HK-2 (cell line): ENCODE measurements at regions not wholly inside any gene's neighbourhood (a gene's known extent, or its start where the extent isn't known, plus 50 kb on each side); places are given as distances from the start of the nearest gene placed in this dataset.

Source experiments
- DNase-seq: peaks from one replicate; pipeline ENCODE4 v3.0.0-alpha.2; 2018; ENCODE audit not compliant: unreplicated experiment

DNA sequence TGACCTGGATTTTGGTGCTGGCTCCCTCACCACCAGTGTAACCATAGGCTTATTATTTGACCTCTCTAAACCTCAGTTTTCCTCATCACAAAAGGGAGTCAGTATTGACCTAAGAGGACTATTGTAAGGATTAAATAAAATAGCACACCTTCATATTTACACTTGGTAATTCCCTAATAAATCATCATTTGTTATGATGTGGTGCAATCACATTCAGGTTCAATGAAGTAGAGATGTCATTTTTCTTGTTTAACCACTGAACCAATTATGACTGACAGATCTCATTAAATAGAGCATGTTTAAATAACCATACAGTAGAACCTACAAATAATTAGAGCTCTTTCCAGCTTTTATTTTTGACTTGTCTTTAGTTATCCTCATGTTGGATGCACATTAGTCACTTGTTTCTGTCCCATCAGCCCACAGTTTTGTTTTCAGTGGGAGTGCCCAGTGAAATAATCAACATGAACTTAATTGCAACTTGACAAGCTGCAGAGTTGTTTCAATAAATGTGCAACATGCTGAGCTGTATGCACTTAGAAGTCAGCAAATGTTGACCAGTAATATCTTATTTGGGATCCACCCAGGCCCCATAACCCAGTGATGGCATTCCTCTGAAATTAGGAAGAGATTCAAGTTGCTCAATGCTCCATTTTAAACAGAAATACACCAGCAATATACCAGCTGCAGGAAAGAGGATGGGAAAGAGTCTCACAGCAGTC, 451.7 kb upstream of the MARCKS start:
- no peak for DNase-seq

DNA sequence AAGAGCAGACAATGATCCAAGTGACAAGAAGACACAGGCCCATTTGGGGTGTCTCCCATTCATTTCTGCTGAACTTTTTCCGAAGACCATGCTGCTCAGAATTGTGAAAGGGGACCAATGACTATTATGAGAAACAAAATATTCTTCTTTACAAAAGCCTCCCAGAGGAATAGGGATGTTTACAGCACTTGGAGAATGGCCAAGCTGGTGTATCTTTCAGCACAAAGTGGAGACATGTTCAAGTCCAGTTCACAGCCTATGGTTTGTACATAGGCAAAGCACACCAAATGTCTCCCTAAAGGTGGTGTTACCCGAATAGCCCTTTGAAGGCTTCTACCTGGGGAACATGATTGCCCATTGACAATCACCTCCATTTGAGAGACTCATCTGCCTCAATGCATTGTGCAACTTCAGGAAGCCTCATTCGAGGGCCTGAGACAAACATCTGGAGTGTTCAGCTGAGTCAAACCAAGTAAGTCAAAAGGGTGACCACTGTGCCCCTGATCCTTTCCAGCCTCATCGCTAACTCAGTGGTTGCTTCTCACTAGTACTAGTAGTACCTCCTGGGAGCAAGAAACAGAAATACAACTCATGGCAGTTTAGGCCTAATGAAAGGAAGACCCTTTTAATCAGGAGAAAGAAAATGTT, 451.0 kb upstream of the MARCKS start:
- no peak for DNase-seq

DNA sequence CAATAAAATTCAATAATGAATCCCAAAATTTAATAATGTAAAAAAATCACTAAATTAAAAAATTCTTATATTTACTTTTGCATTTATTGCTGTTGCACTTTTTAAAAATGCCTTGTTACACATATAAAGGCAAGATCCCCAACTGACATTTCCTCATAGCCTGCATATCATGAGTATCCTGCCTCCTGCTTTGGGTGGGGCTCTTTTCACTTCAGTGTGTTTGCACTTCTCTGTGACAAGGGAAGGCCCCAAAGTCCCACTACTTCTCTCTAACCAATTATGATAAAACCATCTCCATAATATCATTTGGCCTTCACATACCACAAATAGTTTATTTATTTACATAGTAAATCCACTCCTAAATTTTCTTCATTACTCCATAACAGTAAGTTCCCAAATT, 446.1 kb upstream of the MARCKS start:
- no peak for DNase-seq

DNA sequence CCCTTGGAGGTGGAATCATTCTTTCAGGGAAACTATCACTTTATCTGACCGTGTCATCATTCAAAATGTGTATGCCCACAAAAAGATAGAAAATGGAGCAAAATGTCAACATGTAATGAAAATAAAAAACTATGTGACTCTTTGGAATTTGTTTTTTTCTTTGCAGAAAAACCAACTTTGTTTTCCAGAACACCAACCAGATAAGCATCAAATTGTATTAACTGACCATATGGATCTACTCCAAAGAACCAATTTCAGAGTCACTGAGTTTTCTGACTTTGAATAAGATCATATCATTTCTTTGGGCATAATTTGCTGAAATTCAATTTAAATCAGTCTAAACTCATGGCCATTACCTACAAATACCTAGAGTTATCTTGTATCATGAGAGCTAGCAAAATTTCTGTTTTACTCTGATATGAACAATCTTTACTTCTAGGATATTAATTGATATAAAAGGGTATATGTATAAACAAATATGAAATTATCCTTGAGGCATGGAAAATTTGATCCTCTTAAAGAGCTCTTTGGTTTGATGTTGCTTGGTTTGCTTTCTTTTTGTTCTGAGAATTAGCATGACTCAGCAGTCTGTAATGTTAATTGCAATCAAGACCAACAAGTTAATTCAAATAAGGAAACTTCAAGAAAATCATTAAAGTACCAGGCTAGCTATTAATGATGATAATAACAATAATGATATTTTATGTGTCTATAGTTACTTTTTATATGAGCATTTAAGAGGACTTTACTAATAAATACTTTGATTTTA, 444.4 kb upstream of the MARCKS start:
- no peak for DNase-seq

DNA sequence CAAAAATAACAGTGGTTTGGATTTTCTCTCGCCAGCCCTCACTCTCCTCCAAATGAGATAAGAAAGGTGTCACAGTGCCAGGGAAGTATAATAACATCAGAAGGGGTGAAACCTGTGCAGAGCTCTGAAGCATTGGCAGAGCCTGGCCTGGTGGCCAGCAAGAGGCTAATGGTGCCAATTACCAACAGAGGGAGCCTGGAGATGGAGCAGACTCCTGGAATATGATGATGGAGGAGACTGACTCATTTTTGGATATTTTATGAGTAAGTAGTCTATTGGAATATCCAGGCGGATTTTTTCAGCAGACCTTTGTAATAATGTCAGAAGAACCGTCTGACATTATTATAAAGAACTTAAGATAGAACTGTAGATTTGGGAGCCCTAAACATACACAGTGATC, 442.6 kb upstream of the MARCKS start:
- peak; percentile 21 for DNase-seq

DNA sequence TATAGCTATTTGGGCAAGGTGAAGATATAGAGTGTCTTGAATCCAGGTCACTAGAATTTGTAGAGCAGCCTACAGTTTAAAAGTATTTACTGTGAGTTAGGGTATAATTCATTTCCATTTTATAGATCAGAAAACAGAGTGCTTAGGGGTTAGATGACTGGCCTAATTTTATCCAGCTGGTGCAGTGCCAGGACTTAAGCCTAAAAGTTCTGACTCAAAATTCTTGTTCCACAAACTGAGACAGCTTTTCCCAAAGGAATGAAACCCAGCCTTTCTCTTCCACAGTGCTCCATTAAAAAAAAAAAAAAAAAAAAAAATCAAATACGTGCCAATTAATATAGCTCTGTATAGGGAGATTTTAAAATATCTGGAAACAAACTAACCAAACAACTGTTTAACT, 441.0 kb upstream of the MARCKS start:
- no peak for DNase-seq

DNA sequence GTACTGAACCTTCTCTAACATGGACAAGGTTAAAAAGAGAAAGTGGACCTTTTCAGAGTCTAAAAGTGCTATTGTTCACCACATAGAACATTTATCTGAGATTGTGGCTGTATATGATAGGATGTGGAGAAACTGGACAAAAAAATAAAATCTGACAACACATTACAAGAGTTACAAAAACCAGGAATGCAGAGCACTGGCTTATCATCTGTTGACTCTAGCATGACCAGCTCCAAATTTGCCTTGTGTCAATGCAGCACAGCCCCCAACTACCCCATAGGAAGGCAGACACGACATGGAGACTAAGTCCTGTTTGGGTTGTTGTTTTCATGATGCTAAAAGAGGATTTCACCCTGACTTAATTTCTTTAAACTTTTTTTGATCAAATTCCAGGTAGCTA, 436.9 kb upstream of the MARCKS start:
- no peak for DNase-seq

DNA sequence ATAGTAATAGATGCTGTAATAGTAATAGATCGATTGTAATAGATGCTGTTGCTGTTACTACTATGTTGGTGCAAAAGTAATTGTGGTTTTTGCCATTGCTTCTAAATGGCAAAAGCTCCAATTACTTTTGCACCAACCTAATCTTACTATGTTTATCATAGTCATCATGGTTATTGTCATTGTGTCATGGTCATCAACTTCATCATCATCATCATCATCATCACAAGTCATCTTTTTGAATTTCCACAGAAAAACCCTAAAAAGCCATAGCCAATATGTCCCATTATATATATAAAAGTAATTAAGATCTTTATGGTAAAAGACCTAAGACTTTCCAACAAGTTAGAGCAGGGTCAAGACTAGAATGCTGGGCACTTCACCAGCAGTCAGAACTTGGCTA, 435.1 kb upstream of the MARCKS start:
- no peak for DNase-seq

DNA sequence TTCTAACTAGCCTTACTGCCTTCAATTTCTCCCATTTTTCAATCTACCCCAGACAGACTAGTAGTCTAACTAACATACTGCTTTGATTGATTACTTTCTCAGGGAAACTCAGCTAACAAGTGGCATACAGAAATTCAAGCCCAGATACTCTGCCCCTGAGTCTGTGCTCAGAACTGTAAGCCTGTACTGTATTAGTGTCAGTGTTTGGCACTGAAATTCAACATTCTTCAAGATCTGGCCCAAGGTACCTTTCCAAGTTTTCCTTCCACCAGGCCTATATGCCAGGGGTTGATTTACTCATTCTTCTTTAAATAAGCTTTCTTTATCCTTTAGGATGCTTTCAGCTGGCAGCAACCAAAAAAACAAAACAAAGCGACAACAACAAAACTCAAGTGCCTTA, 433.2 kb upstream of the MARCKS start:
- DNase-seq, result no peak

DNA sequence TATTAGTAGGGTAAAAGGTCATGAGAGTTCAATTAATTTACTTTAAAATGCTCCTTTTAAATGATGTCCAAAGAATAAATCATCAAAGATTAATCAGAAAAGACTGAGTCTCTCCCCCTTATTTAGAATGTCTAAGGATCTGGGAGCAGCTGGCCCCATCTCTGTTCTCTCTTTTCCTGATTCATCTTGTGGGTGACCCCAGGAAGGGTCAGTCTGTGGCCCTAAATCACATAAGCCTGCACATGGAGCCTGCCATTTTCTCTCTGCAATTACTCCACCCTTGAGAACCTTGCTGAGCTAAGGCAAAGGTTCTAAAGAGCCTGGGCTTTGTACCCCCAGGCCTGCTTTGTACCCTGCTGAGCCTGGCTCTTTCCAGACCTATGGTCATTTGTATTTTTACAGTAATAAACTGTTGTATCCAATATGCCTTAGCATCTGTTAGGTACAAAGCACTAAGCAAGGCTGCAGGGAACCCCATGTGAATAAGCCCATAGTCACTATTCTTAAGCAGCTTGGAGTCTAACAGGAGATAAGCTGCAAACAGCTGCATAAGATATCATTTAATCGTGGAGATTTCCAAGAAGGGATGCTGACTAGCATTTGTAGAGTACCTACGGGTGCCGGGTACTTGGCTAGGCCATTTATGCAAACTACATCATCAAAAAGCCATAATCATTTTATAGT, 431.0 kb upstream of the MARCKS start:
- DNase-seq, result no peak

DNA sequence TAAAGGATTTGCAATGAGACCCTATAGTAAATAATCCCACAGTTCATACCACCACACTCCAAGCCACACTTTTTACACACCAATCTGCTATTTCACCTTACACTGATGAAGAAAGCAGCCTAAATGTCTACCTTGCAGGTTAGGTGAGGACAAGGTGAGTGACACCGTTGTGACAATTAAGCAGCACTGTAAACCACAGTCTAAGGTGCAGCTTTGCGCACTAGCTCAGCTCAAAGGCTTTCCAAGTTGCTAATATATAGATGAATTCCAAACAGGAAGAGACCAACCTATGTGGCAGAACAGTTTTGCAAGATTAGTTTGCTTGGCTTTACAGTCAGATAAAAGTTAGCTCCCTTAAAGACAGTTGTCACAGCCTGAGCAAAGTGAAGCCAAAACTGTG, 429.5 kb upstream of the MARCKS start:
- DNase-seq, result no peak

DNA sequence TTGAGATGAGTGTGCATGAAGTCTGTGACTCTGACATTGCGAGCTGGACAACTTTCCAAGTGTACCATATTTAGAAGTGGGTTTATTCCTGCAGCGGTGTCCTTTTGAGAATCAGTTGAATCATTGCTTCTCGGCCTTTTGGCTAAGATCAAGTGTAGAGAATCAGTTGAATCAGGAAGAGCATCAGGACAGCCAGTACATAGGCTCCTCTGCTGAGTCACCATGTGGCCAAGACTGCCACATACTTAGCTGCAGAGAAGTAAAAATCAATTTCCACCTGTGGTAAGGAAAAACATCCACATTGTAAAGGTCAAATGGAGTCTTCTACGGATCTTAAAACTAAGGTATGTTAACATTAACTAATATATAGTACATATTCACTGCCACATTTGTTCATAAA, 428.4 kb upstream of the MARCKS start:
- no peak for DNase-seq

DNA sequence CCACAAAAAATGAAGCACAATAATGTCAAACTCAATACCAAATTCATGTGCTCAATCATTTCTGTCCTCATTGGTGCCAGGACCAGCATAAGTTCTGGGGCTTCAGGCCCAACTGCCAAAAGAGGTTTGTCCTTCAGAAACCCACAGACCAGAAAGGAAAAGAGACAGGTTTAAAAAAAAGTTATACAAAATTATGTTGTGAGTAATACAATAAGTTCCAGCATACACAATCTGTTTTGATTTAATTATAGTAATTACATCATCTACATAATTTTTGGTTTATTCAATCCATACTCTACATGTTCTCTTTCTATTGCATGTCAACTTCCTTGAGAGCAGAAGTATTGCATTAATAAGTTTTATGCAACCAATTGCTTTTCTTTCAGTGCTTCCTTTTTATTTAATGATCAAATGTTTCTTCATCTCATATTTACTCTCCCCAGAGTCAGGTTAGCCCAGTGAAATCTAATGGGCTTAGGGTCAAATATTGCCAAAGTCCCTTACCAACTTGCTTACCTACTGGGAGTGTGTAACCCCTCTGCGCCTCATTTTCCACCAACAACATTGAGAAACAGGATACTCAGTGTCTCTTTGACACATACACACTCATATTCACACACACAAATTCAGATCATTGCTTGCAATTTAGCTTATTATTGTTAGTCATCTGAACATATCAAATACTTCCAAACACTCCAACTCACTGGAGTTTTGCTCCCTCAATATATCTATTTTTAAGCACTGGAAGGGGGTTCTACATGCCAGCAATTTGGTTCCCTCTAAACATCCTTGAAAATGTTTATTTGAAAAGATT, 424.4 kb upstream of the MARCKS start:
- DNase-seq, result no peak

DNA sequence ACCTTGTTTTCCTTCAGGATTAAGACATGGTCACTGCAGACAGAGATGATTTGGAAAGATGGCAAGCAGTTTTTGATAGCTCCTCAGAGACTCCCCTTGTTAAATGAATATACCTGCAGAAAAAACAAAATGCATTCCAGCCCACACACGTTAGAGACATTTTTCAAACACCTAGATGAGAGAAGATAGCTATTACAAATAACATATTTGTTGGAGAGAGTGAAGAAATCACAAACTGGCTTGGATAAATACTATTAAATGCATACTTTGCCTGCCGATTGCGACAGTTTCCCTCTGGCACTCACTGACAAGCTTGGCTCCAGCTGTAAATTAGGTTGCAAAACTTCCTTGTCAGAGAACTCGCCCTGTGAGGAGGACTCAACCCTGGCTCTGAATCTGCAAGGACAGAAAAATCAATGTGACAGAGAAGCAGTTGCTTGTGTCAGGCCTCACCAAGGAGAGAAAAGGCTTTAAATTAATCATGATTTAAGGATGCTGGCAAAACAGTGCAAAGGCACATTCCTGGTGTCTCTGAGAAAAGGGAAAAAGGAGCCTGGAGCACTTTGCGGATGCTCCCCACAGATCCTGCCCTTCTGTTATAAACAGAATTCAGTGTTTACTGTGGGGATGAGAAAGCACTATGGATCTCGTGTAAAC, 423.7 kb upstream of the MARCKS start:
- DNase-seq, result no peak

DNA sequence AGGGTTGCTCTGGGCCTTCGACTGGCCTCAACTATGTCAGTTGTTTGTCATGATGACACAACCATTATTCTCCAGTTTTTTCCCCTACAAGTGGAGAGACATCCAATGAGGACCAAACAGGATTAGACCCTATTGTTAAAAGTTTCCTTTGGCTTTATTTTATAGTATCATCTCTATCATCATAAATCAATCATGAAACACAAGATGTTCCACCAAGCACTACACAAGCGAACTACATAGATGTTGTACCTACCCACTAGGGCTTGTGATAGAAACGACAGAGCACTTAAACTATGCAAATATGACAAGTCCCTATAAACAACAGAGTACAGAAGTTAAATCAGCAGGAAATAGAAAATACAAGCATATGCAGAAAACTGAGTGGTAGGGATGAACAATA, 422.5 kb upstream of the MARCKS start:
- DNase-seq, result no peak

DNA sequence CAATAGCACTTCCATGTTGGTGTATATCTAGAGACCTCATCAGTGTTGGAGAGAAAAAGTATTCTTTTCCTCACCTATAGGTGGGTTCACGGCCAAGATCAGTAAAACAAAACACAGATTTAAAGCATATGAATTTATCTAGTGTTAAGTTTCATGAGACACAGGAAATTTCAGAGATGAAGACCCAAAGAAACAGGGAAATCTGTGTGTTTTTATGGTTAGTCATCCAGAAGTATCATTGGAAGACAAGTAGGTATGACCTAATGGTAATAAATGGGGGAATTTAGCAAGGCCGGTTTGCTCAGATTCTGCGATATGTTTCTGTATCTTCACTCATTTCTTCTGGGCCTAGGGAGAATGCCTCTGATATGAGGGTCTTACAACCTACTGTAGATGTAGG, 419.6 kb upstream of the MARCKS start:
- no peak for DNase-seq

DNA sequence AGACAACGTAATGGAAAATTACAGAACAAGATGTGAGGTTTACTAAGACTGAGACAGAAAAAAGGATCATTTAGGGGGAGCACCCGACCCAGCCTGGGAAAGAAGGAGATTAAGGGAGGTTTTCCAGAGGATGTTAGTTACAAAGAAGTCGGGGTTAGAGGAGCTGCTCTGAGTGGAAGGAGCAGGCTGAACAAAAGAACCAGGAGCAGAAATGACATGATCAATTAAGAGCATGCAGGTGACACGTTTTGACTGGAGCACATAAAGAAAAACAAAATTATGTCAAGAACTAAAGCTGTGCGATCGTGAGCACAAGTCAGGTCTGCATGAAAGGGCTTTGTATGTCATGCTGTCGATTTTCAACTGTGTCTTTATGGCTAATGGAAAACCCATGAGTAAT, 417.3 kb upstream of the MARCKS start:
- DNase-seq, result no peak

DNA sequence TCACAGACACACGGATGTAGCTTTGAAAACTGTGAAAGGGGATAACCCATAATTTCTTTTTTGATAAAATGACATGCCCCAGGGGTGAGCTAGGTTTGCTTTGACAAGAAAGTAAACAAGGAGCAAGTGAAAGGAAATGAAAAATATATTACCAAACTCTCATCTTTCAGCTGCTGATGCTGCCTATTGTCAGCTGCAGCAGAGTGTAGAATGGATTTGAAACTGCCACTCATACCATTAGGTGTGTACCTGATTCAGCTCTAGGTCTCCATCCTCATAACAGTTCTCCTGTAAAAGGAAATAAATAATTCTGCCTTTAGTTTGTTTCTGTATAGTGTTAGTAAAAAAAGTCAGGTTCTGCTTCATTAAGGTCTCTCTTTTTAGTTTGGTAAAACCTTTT, 415.1 kb upstream of the MARCKS start:
- no peak for DNase-seq

DNA sequence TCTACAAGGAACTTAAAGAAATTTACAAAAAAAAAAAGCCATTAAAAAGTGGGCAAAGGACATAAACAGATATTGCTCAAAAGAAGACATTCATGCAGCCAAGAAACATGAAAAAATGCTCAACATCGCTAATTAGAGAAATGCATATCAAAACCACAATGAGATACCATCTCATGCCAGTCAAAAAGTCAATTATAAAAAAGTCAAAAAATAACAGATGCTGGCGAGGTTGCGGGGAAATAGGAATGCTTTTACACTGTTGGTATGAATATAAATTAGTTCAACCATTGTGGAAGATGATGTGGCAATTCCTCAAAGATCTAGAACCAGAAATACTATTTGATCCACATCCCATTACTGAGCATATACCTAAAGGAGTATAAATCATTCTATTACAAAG, 411.9 kb upstream of the MARCKS start:
- no peak for DNase-seq

DNA sequence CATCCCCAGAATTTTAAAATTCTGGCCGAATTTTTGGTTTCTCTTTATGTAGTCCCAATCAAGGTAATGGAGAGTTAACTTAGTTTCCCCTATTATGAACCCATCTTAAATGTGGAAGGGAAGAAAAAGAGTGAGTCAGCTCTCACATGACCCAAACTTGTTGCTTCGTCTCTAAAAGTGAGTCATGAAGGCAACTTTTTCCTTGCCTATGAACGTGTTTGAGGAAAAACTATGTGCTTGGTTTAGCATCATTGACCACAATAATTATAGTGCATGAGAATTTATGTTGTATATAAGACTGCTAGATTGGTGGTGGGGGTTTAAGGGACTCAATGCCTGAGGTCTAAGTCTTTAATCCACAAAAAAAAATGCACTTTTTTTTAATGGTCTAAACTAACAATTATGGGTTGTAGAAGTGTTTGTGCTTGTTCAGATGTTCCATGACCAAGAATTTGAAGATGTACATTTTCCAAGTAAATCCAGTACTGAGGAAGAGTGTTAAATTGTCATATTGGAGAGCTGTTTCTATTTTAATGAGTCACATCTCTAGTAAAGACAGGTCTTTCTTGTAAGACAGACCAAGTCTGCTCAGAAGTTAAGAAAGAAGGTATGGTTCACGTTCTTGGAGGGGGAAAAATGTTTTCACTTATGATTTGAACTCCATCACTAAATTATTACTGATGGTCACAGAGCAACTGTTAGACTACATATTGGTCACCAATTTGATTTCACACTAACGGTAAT, 409.9 kb upstream of the MARCKS start:
- DNase-seq, result no peak
